CD14-positive monocyte (primary cell): ENCODE measurements at regions not wholly inside any gene's neighbourhood (a gene's known extent, or its start where the extent isn't known, plus 50 kb on each side); places are given as distances from the start of the nearest gene placed in this dataset.

Source experiments
- DNase-seq, 3 donors: peaks; one replicate each; pipeline ENCODE4 v3.0.0-alpha.2; 2011 to 2022
- H2AFZ ChIP-seq: 2 replicates; pipeline ENCODE4 v1.6.0; 2012; ENCODE audit warnings: mild to moderate bottlenecking, low read depth, low read length, inconsistent platforms; ENCODE audit not compliant: insufficient read depth, poor library complexity, severe bottlenecking
- H3K27ac ChIP-seq, 2 donors: 1 replicate in 1 of 2; 2 replicates in 1 of 2; pipeline ENCODE4 v1.5.1; 2012 to 2013; ENCODE audit warnings: low read length in 2 of 2, control low read depth in 1 of 2, inconsistent platforms in 1 of 2, low read depth in 1 of 2, mild to moderate bottlenecking in 1 of 2
- H3K27me3 ChIP-seq, 2 donors: one replicate each; pipeline versions ENCODE4 v1.6.0 to v1.6.1; 2011 to 2013; ENCODE audit warnings: low read length in 2 of 2; ENCODE audit not compliant: control insufficient read depth in 2 of 2, insufficient read depth in 2 of 2
- H3K36me3 ChIP-seq, 2 donors: replicated peaks in 1 of 2; 1 replicate in 1 of 2; 2 replicates in 1 of 2; pipeline versions ENCODE4 v1.5.1 to v1.6.1; 2012 to 2013; ENCODE audit warnings: low read length in 2 of 2, control low read depth in 1 of 2, inconsistent platforms in 1 of 2, mild to moderate bottlenecking in 1 of 2; ENCODE audit not compliant: insufficient read depth in 2 of 2, control insufficient read depth in 1 of 2
- H3K4me1 ChIP-seq, 2 donors: 1 replicate in 1 of 2; 2 replicates in 1 of 2; pipeline versions ENCODE4 v1.5.1 to v1.6.1; 2012 to 2013; ENCODE audit warnings: low read length in 2 of 2, control low read depth in 1 of 2, inconsistent platforms in 1 of 2, mild to moderate bottlenecking in 1 of 2, moderate library complexity in 1 of 2; ENCODE audit not compliant: insufficient read depth in 2 of 2, control insufficient read depth in 1 of 2
- H3K4me2 ChIP-seq: replicated peaks from 2 replicates; pipeline ENCODE3; 2012; ENCODE audit warnings: low read length, moderate library complexity, mild to moderate bottlenecking; ENCODE audit not compliant: poor library complexity, severe bottlenecking; ENCODE audit errors: extremely low read depth
- H3K4me3 ChIP-seq, 3 experiments: fragments of 200-600 bp in 1 of 3; sonication (generic) in 1 of 3; replicated peaks in 1 of 3; 1 replicate in 2 of 3; 2 replicates in 1 of 3; pipeline ENCODE4 v1.5.1; 2011 to 2013; ENCODE audit warnings: low read length in 3 of 3, mild to moderate bottlenecking in 3 of 3, control low read depth in 2 of 3, low read depth in 2 of 3, inconsistent platforms in 1 of 3, moderate library complexity in 1 of 3
- H3K79me2 ChIP-seq: 2 replicates; pipeline ENCODE4 v1.6.0; 2012; ENCODE audit warnings: mild to moderate bottlenecking, control low read depth, inconsistent platforms, low read length, moderate library complexity; ENCODE audit not compliant: insufficient read depth
- H3K9ac ChIP-seq: 2 replicates; pipeline ENCODE4 v1.6.0; 2017; ENCODE audit warnings: low read length, mild to moderate bottlenecking; ENCODE audit not compliant: insufficient read depth, poor library complexity, severe bottlenecking
- H3K9me3 ChIP-seq, 2 donors: replicated peaks in 1 of 2; 1 replicate in 1 of 2; 2 replicates in 1 of 2; pipeline versions ENCODE4 v1.5.1 to v1.6.1; 2012 to 2013; ENCODE audit warnings: low read length in 2 of 2, control low read depth in 1 of 2; ENCODE audit not compliant: control insufficient read depth in 1 of 2, insufficient read depth in 1 of 2
- H4K20me1 ChIP-seq: 2 replicates; pipeline ENCODE4 v1.6.0; 2012; ENCODE audit warnings: mild to moderate bottlenecking, low read length, control low read depth, moderate library complexity; ENCODE audit not compliant: insufficient read depth
- H3K27ac Mint-ChIP-seq, 7 donors: one replicate each; pipeline ENCODE4 v1.8.0; 2020; ENCODE audit warnings: mild to moderate bottlenecking in 7 of 7, mixed read lengths in 7 of 7, moderate library complexity in 6 of 7, inconsistent platforms in 2 of 7
- H3K27me3 Mint-ChIP-seq, 3 donors: one replicate each; pipeline ENCODE4 v1.8.0; 2021 to 2022; ENCODE audit warnings: low read depth in 3 of 3, mild to moderate bottlenecking in 3 of 3, mixed read lengths in 3 of 3, moderate library complexity in 3 of 3, inconsistent platforms in 1 of 3
- H3K36me3 Mint-ChIP-seq, 2 donors: one replicate each; pipeline ENCODE4 v1.8.0; 2020; ENCODE audit warnings: mixed read lengths in 2 of 2, inconsistent platforms in 1 of 2, mild to moderate bottlenecking in 1 of 2
- H3K4me1 Mint-ChIP-seq: one replicate; pipeline ENCODE4 v1.8.0; 2020; ENCODE audit warnings: mild to moderate bottlenecking, mixed read lengths
- H3K4me3 Mint-ChIP-seq, 2 donors: one replicate each; pipeline ENCODE4 v1.8.0; 2020; ENCODE audit warnings: mild to moderate bottlenecking in 2 of 2, mixed read lengths in 2 of 2, moderate library complexity in 1 of 2
- H3K9me3 Mint-ChIP-seq, 7 donors: one replicate each; pipeline ENCODE4 v1.8.0; 2020 to 2022; ENCODE audit warnings: mixed read lengths in 7 of 7, mild to moderate bottlenecking in 6 of 7, moderate library complexity in 6 of 7, inconsistent platforms in 2 of 7
- WGBS: methylation state at CpG from one replicate; pipeline ENCODE4 v1.1.5; 2013; ENCODE audit warnings: missing lambda C conversion rate; ENCODE audit not compliant: insufficient coverage; 5-methylcytosine and 5-hydroxymethylcytosine counted together
- intact Hi-C, 2 donors: fragments of 100-400 bp; cut with micrococcal nuclease; formaldehyde crosslinking; loops; one replicate each; pipeline versions ENCODE4 v1.15.0 to v1.15.1; 2023
- TF ChIP-seq, protein P1 (sequence below): fragments of 200-600 bp; IDR thresholded peaks from one replicate; pipeline ENCODE4 v1.8.0; 2022; ENCODE audit warnings: antibody characterized with exemption, mild to moderate bottlenecking

DNA sequence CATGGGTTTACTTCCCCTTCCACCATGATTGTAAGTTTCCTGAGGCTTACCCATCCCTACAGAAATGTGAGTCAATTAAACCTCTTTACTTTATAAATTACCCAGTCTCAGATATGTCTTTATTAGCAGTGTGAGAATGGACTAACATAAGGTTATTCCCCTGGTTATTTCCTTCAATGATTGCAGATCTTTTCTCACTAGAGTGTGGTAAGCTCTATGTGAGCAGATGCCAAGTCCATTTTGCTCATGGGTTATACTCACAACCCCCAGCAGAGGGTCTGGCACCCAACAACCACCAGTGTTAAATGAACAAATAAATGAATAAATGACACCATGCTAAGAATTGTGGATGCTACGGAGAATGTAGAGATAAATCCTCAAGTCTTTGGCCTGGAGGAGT, 472.8 kb downstream of the LIG4 start:
- no peak overlapping the region for H3K4me2 ChIP-seq
- H3K9ac ChIP-seq = no peak overlapping the region
- peaks cover 0 to 2% of the 10 kb centered on the region in 2 donors for H3K9me3 ChIP-seq
- WGBS = no CpG with 5 or more reads among the region's 1 CpG
- no peak overlapping the region for H3K4me3 Mint-ChIP-seq
- no peak for DNase-seq
- H3K27me3 ChIP-seq = no peaks in the 10 kb centered on the region
- no peaks in the 10 kb centered on the region for H3K79me2 ChIP-seq
- peaks cover 0 to 2% (median 0%) of the 10 kb centered on the region in 7 donors for H3K9me3 Mint-ChIP-seq
- H3K4me1 Mint-ChIP-seq = no peaks in the 10 kb centered on the region
- no peak overlapping the region for H3K4me3 ChIP-seq
- H4K20me1 ChIP-seq = no peaks in the 10 kb centered on the region
- H3K27ac Mint-ChIP-seq = no peak overlapping the region
- TF ChIP-seq, protein P1, sequence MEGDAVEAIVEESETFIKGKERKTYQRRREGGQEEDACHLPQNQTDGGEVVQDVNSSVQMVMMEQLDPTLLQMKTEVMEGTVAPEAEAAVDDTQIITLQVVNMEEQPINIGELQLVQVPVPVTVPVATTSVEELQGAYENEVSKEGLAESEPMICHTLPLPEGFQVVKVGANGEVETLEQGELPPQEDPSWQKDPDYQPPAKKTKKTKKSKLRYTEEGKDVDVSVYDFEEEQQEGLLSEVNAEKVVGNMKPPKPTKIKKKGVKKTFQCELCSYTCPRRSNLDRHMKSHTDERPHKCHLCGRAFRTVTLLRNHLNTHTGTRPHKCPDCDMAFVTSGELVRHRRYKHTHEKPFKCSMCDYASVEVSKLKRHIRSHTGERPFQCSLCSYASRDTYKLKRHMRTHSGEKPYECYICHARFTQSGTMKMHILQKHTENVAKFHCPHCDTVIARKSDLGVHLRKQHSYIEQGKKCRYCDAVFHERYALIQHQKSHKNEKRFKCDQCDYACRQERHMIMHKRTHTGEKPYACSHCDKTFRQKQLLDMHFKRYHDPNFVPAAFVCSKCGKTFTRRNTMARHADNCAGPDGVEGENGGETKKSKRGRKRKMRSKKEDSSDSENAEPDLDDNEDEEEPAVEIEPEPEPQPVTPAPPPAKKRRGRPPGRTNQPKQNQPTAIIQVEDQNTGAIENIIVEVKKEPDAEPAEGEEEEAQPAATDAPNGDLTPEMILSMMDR = no peak
- H3K36me3 ChIP-seq = no peaks in the 10 kb centered on the region
- H3K27me3 Mint-ChIP-seq = peaks cover 0 to 1% (median 0%) of the 10 kb centered on the region in 3 donors
- H3K36me3 Mint-ChIP-seq = no peaks in the 10 kb centered on the region
- no peaks in the 10 kb centered on the region for H3K4me1 ChIP-seq
- H3K27ac ChIP-seq = no peak overlapping the region
- intact Hi-C loops = no loop called here
- no peak overlapping the region for H2AFZ ChIP-seq

DNA sequence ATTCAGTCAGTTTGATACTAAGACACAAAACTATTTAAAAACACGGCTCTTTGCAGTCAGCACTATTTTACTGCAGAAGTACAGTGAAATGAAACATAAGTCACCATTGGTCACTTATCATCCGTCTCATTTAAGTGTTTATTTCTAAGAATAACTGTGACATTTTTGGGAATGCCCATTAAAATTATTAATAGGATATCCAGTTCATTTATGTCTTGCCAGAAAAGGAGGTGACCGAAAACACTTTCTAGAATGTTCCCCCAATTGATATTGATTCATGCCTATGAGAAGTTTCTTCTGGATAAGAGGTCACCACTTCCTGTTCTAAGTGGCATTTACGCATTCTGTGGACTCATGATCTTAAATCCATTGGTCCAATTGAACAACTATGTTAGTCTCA, 477.3 kb downstream of the LIG4 start:
- Mint-ChIP-seq H3K27ac (no peak overlapping the region), H3K36me3 (no peaks in the 10 kb centered on the region), H3K4me3 (no peak overlapping the region), H3K27me3 (peaks cover 0 to 1% (median 0%) of the 10 kb centered on the region in 3 donors), H3K4me1 (no peaks in the 10 kb centered on the region), H3K9me3 (peaks cover 0 to 3% (median 0%) of the 10 kb centered on the region in 7 donors)
- Histone ChIP-seq H4K20me1 (no peaks in the 10 kb centered on the region), H3K79me2 (no peaks in the 10 kb centered on the region), H3K4me1 (no peaks in the 10 kb centered on the region), H3K36me3 (no peaks in the 10 kb centered on the region), H3K9me3 (peaks cover 0 to 2% of the 10 kb centered on the region in 2 donors), H2AFZ (no peak overlapping the region), H3K4me2 (no peak overlapping the region), H3K9ac (no peak overlapping the region), H3K27ac (no peak overlapping the region), H3K4me3 (no peak overlapping the region), H3K27me3 (no peaks in the 10 kb centered on the region)
- intact Hi-C loops = no loop called here
- 100% methylated on average over 1 of the region's 4 CpGs for WGBS
- TF ChIP-seq, protein P1 = no peak
- DNase-seq = no peak
